GM19395 (cell line): ENCODE measurements at regions not wholly inside any gene's neighbourhood (a gene's known extent, or its start where the extent isn't known, plus 50 kb on each side); places are given as distances from the start of the nearest gene placed in this dataset.

ENCODE experiments used
- ATAC-seq: cut with Tn5 transposase; IDR thresholded peaks from one replicate; pipeline ENCODE4 v1.9.1; 2021; ENCODE audit warnings: mild to moderate bottlenecking, moderate library complexity; ENCODE audit not compliant: unreplicated experiment

DNA sequence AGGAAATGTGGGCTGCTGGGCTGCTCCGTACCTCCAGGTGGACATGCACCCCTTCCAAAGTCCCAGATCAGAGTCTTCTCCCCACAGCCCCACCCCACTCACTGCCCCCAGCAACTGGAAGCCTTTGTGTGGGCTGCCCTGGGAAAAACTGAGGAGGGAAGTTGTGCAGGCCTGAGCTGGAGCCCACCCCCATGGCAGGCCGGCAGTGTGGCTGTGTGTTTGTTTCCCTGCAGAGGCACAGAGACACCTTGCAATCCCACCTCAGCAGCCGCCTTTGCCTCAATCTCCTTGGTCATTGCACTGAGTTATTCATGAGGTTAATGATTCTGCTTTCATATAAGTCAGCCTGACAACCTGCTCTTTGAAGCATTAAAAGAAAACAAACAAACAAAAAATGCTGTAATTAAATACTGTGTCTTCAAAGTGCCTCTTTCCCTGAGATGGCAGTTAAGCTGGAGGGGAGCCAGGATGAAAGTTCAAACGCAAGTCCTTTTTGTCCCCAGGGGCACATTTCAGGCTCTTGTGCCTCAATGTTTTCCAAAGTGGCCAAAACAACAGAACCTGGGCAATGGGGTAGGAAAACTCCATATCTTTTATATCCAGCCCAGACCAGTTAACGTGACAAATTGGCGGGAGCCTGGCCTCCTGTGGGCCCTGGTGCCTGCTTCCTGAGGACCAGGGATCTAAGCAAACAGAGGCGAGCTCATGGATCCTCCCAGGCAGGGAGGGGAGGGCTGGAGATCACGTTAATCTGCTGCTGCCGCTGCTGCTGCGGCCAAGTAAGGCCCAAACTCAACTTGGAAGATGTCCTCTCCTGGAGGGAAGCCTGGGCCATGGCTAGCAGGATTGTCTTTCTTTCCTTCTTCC is 51.9 kb upstream of the TSPAN11 start:
- ATAC-seq, result no peak

GRCh38 chr12:30870491-30871265 is 55.9 kb upstream of the TSPAN11 start:
- no peak for ATAC-seq

GRCh38 chr12:30867415-30867814 is 59.1 kb upstream of the TSPAN11 start:
- no peak for ATAC-seq

DNA sequence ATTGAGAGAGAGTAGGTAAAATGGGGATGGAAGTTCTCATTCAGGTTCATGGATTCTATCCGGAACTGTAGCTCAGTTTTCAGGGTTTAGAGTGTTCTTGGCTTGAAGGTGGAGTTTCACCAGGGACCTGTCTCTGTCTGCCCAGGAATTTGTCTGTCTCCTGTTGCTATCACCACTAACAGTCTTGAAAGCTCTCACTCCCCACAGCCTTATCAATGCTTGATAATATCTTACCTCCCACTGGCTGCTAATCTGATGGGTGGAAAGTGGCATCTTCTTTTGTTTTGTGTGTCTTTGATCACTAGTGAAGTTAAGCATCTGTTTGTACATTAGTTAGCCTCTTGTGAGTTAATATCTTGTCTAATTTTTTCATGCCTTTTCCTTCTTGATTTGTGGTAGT is 60.3 kb upstream of the TSPAN11 start:
- ATAC-seq, result no peak

DNA sequence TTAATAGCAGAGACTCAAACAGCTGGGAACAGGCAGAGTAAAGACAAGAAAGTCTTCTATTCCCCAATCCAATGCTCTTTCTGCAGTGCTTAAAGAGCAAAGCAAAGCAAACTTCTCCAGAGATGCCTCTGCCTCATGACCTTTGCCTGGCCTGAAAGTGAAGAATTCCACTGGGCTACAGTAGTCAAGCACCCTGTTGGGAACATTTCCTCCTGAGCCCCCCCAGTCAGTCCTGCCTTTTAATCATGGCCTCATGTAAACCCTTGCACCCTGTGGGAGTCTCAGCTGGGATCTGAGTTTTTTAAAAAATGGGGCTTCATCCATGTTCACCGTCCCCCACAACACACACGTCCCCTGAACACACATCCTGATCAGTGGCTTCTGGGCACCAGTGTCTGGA is 62.7 kb upstream of the TSPAN11 start:
- no peak for ATAC-seq

DNA sequence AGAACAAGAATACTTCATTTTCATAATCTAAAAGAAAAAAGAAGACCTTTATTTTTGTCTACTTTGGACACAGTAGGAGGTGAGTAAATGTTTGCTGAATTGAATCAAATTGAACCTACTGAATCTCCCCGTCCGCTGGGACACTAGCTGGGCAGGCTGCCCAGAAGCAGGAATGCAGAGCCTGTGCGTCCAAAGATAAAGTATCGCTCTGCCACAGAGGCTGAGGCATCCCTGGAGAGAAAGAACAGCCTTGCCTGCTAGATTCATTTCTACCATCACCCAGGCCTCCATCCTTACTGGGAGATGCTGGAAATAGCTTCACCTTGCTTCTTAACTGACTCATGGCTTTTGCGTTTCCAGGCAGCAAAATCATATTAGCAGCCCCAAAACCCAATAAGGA is 64.1 kb upstream of the TSPAN11 start:
- ATAC-seq, result no peak

- ATAC-seq, result no peak
These were observed 67.3 kb upstream of the TSPAN11 start for GRCh38 chr12:30859226-30859625.

DNA sequence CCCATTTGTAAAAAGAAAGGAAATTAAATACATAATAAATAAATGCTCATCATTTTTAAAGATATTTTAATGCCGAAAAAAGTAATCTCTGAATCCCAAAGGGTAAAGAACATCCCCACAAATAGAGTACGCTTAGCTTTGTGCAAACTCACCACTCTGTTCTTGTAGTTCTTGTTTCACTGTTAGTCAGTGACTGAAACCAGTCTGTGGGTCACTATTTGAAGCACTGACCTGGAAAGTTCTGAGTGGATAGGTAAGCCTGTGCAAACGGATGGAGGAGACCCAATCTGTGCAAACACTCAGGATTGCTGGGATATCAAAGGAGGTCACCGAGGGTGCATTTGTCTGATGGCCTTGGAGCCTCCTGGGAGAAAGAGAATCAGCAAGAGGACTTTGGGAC is 68.1 kb upstream of the TSPAN11 start:
- ATAC-seq, result no peak

- no peak for ATAC-seq
These were observed 72.9 kb upstream of the TSPAN11 start for GRCh38 chr12:30853561-30854133.

DNA sequence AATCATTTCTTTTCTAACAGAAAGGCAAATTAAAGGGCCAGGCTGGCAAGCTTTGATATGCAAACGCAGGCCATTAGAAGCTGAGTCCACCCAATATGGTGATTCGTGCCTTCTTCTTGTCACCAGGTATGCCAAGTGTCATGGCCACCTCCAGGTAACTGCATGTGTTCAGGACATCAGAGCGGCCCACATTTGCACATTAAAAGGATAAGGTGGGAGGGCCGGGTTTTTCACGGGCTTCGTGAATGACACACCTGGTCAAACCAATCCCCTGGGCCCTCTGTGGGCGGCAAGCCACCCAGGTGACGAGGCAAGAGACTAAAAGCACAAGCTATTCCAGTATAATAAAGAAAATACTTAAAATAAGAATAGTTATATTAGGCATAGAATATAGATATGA is 75.9 kb upstream of the TSPAN11 start:
- ATAC-seq, result no peak

GRCh38 chr12:30847259-30847658 is 79.3 kb upstream of the TSPAN11 start:
- ATAC-seq, result no peak

- no peak for ATAC-seq
These were observed 79.8 kb upstream of the TSPAN11 start for GRCh38 chr12:30846776-30847175.

GRCh38 chr12:30845676-30846075 is 80.9 kb upstream of the TSPAN11 start:
- ATAC-seq, result no peak

DNA sequence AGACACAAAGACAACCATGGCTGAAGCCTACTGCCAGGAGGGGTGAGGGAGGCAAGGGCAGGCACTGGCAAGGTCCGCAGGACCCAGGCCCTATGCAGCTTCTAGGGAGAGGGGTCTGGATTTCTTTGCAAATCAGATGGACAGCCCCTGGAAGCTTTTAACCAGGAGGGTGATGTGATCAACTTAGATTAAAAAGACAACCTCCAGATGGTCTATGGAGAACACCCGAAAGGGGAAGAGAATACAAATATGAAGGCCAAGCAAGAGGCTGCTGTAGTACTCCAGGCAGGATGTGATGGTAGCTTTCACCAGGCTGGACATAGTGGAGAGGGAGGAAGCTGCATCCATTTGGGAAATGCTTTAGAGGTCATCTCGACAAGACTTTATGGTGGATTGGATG is 83.3 kb upstream of the TSPAN11 start:
- ATAC-seq, result no peak

DNA sequence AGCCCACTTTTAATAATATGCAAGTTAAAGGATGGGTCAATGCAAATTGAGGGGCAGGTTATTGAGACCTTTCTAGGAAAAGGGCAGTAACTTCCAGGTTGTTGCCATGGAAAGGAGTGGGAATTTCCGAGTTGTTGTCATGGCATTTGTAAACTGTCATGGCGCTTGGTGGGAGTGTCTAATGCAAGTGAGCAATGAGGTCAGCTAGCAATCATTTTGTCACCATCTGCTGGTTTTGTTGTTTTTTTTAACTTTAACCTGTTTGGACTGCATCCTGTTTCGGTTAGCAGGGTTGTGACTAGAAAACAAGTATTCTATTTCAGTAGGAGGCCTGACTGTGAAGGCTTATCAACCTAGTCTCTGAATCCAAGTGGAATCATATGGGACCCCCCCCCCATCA is 85.8 kb upstream of the TSPAN11 start:
- no peak for ATAC-seq

DNA sequence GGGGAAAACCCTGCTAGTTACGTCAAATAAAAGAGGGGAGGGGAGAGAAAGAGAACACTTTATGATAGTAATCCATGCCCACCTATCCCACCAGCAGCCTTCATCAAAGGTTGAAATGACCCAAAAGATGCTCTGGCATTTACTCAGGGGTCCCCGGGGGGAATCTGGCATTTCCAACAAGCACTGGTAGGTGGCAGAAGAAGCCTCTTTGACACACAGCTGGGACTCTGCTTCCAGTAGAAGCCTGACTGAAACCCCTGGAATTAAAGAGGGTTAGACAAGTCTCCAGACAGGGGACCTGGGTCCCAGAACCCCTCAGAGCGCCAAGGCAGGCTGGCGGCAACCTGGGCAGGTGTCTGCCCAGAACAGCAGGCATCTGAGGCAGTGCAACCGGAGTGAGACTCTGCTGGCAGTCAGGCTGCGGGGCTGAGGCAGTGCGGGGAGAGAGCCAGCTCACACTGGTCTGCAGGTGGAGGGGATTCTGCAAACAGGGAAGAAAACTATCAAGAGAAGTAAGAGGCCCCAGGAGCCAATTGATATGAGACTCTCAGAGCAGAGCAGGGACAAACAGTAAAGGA is 85.0 kb upstream of the CAPRIN2 start:
- no peak for ATAC-seq

- no peak for ATAC-seq
These were observed 82.8 kb upstream of the CAPRIN2 start for GRCh38 chr12:30837595-30837994.

GRCh38 chr12:30836656-30837445 is 82.1 kb upstream of the CAPRIN2 start:
- no peak for ATAC-seq

GRCh38 chr12:30835216-30835615 is 80.5 kb upstream of the CAPRIN2 start:
- no peak for ATAC-seq

GRCh38 chr12:30830751-30831150 is 76.0 kb upstream of the CAPRIN2 start:
- no peak for ATAC-seq

DNA sequence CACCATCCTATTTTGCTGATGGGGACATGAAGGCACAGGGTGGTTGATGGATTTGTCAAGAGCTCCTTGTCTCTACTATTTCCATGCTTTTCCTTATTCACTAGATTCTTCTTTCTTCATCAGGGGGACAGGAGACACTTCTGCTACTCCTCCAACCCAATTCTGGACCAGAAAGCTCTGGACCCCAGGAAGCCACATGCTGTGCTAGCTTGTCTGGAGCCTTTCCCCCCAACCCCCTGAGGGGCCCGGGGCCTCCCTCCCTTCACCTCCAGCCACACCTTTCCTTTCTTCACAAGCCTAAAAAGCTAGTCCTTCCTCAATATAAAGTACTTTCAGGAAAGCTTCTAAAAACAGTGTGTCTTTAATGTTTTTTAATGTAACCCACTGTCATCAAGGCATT is 75.1 kb upstream of the CAPRIN2 start:
- ATAC-seq, result no peak
